RPMI8226 (cell line): ENCODE measurements at regions not wholly inside any gene's neighbourhood (a gene's known extent, or its start where the extent isn't known, plus 50 kb on each side); places are given as distances from the start of the nearest gene placed in this dataset.

ENCODE experiments used
- DNase-seq: peaks from one replicate; pipeline ENCODE4 v3.0.0-alpha.2; 2015

GRCh38 chr2:222058819-222059445 lies 239.9 kb downstream of the PAX3 start:
- no peak for DNase-seq

- no peak for DNase-seq
Observed at GRCh38 chr2:222057347-222058073, 241.3 kb downstream of the PAX3 start.

- DNase-seq, result no peak
Observed at GRCh38 chr2:222055328-222055727, 243.5 kb downstream of the PAX3 start.

- no peak for DNase-seq
Observed at GRCh38 chr2:222054813-222055212, 244.0 kb downstream of the PAX3 start.

GRCh38 chr2:222052934-222053367 lies 245.8 kb downstream of the PAX3 start:
- peak; percentile 8 for DNase-seq

GRCh38 chr2:222050981-222051380 lies 247.8 kb downstream of the PAX3 start:
- no peak for DNase-seq

- DNase-seq, result no peak
Observed at GRCh38 chr2:222049946-222050345, 248.9 kb downstream of the PAX3 start.

- no peak for DNase-seq
Observed at GRCh38 chr2:222043897-222044296, 254.9 kb downstream of the PAX3 start.

GRCh38 chr2:222042666-222043065 lies 256.1 kb downstream of the PAX3 start:
- no peak for DNase-seq

GRCh38 chr2:222040333-222040732 lies 258.5 kb downstream of the PAX3 start:
- no peak for DNase-seq

- DNase-seq, result no peak
Observed at GRCh38 chr2:222039821-222040220, 259.0 kb downstream of the PAX3 start.

- DNase-seq, result peak; percentile 30
Observed at GRCh38 chr2:222038067-222038802, 260.6 kb downstream of the PAX3 start.

GRCh38 chr2:222037211-222037610 lies 261.6 kb downstream of the PAX3 start:
- DNase-seq, result no peak

- DNase-seq, result no peak
Observed at GRCh38 chr2:222034058-222034457, 264.7 kb downstream of the PAX3 start.

- no peak for DNase-seq
Observed at GRCh38 chr2:222033541-222033940, 265.3 kb downstream of the PAX3 start.

GRCh38 chr2:222025881-222026271 lies 272.9 kb downstream of the PAX3 start:
- DNase-seq, result no peak

- DNase-seq, result peak; percentile 6
Observed at GRCh38 chr2:222024932-222025880, 273.6 kb downstream of the PAX3 start.

GRCh38 chr2:222017252-222017850 lies 281.4 kb downstream of the PAX3 start:
- DNase-seq, result no peak

GRCh38 chr2:222013889-222014288 lies 284.9 kb downstream of the PAX3 start:
- DNase-seq, result no peak

GRCh38 chr2:222000326-222000725 lies 298.5 kb downstream of the PAX3 start:
- no peak for DNase-seq

- no peak for DNase-seq
Observed at GRCh38 chr2:221999717-222000116, 299.1 kb downstream of the PAX3 start.

GRCh38 chr2:221999166-221999565 lies 299.6 kb downstream of the PAX3 start:
- no peak for DNase-seq
